H1 (cell line): ENCODE measurements at regions not wholly inside any gene's neighbourhood (a gene's known extent, or its start where the extent isn't known, plus 50 kb on each side); places are given as distances from the start of the nearest gene placed in this dataset.

ENCODE experiments used
- CTCF ChIA-PET: fragments of 300-600 bp; sonication (Branson Sonifier 250); formaldehyde crosslinking; loops from one replicate; lab custom pipeline; 2021; ENCODE audit not compliant: partially characterized antibody; lab: Charles Lee
- POLR2A ChIA-PET: fragments of 300-600 bp; sonication (Branson Sonifier 250); formaldehyde crosslinking; loops from one replicate; lab custom pipeline; 2021; ENCODE audit warnings: inconsistent platforms; ENCODE audit not compliant: partially characterized antibody; lab: Charles Lee
- DNase-seq, 2 experiments: peaks; one replicate each; pipeline versions ENCODE4 v3.0.0 to v3.0.0-alpha.2; 2010 to 2022; ENCODE audit warnings: low spot score in 2 of 2, low read depth in 1 of 2, mixed read lengths in 1 of 2
- FAIRE-seq: peaks from 2 replicates; lab custom pipeline; 2011; peaks lifted over from hg19 to GRCh38; lab: Jason Lieb, UNC
- H2AFZ ChIP-seq: 2 replicates; pipeline ENCODE4 v1.8.1; 2012; ENCODE audit warnings: low read length, inconsistent platforms
- H2AK5ac ChIP-seq: 2 replicates; pipeline ENCODE4 v1.6.1; 2013; ENCODE audit warnings: low read depth, low read length
- H2BK120ac ChIP-seq: replicated peaks from 2 replicates; pipeline ENCODE3; 2013; ENCODE audit warnings: low read depth, low read length, inconsistent platforms
- H2BK12ac ChIP-seq: 2 replicates; pipeline ENCODE4 v1.6.1; 2013; ENCODE audit warnings: low read depth, low read length
- H2BK15ac ChIP-seq: 2 replicates; pipeline ENCODE4 v1.6.1; 2013; ENCODE audit warnings: low read length
- H2BK20ac ChIP-seq: 2 replicates; pipeline ENCODE4 v1.6.1; 2013; ENCODE audit warnings: low read length
- H2BK5ac ChIP-seq: 2 replicates; pipeline ENCODE4 v1.6.1; 2013; ENCODE audit warnings: low read depth, low read length
- H3K14ac ChIP-seq: 2 replicates; pipeline ENCODE4 v1.6.1; 2013; ENCODE audit warnings: inconsistent platforms; ENCODE audit not compliant: insufficient read length
- H3K18ac ChIP-seq: 2 replicates; pipeline ENCODE4 v1.6.1; 2013; ENCODE audit warnings: low read length; ENCODE audit errors: extremely low read depth
- H3K23ac ChIP-seq: 2 replicates; pipeline ENCODE4 v1.6.1; 2013; ENCODE audit warnings: inconsistent platforms; ENCODE audit not compliant: insufficient read length
- H3K23me2 ChIP-seq: 2 replicates; pipeline ENCODE4 v1.6.1; 2013; ENCODE audit warnings: low read depth, low read length
- H3K27ac ChIP-seq: 2 replicates; pipeline ENCODE4 v1.6.1; 2011; ENCODE audit warnings: low read depth, low read length, inconsistent platforms
- H3K27me3 ChIP-seq, 4 experiments: replicated peaks in 1 of 4; 1 replicate in 1 of 4; 2 replicates in 3 of 4; pipeline versions ENCODE4 v1.6.1 to v1.8.1; 2011 to 2013; ENCODE audit warnings: low read length in 3 of 4, mild to moderate bottlenecking in 3 of 4, inconsistent platforms in 2 of 4, mixed read lengths in 2 of 4, moderate library complexity in 1 of 4; ENCODE audit not compliant: control insufficient read depth in 3 of 4, insufficient read depth in 3 of 4; ENCODE audit errors: extremely low read depth in 1 of 4
- H3K36me3 ChIP-seq, 4 experiments: 2 replicates each; pipeline versions ENCODE4 v1.6.1 to v1.8.1; 2011 to 2013; ENCODE audit warnings: mild to moderate bottlenecking in 4 of 4, low read length in 3 of 4, moderate library complexity in 2 of 4, control low read depth in 1 of 4, inconsistent platforms in 1 of 4; ENCODE audit not compliant: insufficient read depth in 4 of 4, control insufficient read depth in 2 of 4
- H3K4ac ChIP-seq: replicated peaks from 2 replicates; pipeline ENCODE3; 2013; ENCODE audit warnings: low read length, low read depth, mixed read lengths, inconsistent platforms; ENCODE audit not compliant: insufficient read length
- H3K4me1 ChIP-seq, 4 experiments: replicated peaks in 1 of 4; 1 replicate in 1 of 4; 2 replicates in 3 of 4; pipeline versions ENCODE4 v1.6.1 to v1.8.1; 2011 to 2013; ENCODE audit warnings: low read length in 3 of 4, inconsistent platforms in 2 of 4, mixed read lengths in 1 of 4; ENCODE audit not compliant: insufficient read depth in 4 of 4, control insufficient read depth in 3 of 4
- H3K4me2 ChIP-seq, 2 experiments: 2 replicates each; pipeline versions ENCODE4 v1.6.1 to v1.8.1; 2011 to 2013; ENCODE audit warnings: low read depth in 2 of 2, low read length in 2 of 2, control low read depth in 1 of 2, inconsistent platforms in 1 of 2, mild to moderate bottlenecking in 1 of 2; ENCODE audit not compliant: insufficient read depth in 1 of 2
- H3K4me3 ChIP-seq, 4 experiments: fragments of 200-600, 300-600 bp in 1 of 4; sonication (generic), shearing (Covaris generic), sonication (Bioruptor Twin) in 1 of 4; 2 replicates each; pipeline versions ENCODE4 v1.5.1 to v1.8.1; 2011 to 2016; ENCODE audit warnings: low read length in 4 of 4, low read depth in 3 of 4, control low read depth in 2 of 4, inconsistent platforms in 2 of 4, mild to moderate bottlenecking in 2 of 4, mixed read lengths in 1 of 4, moderate library complexity in 1 of 4; ENCODE audit not compliant: insufficient read depth in 2 of 4; ENCODE audit errors: extremely low read depth in 1 of 4
- H3K56ac ChIP-seq: replicated peaks from 2 replicates; pipeline ENCODE3; 2013; ENCODE audit warnings: low read depth, mild to moderate bottlenecking, mixed read lengths, low read length, inconsistent platforms; ENCODE audit not compliant: insufficient read length
- H3K79me1 ChIP-seq: 2 replicates; pipeline ENCODE4 v1.6.1; 2013; ENCODE audit warnings: low read depth, low read length, control low read depth
- H3K79me2 ChIP-seq, 2 experiments: 2 replicates each; pipeline versions ENCODE4 v1.6.1 to v1.8.1; 2012 to 2013; ENCODE audit warnings: low read length in 2 of 2, mild to moderate bottlenecking in 2 of 2, inconsistent platforms in 1 of 2; ENCODE audit not compliant: insufficient read depth in 2 of 2, control insufficient read depth in 1 of 2
- H3K9ac ChIP-seq, 4 experiments: replicated peaks in 1 of 4; 1 replicate in 1 of 4; 2 replicates in 3 of 4; pipeline versions ENCODE4 v1.6.1 to v1.8.1; 2011 to 2013; ENCODE audit warnings: low read depth in 3 of 4, low read length in 3 of 4, control low read depth in 2 of 4, mild to moderate bottlenecking in 2 of 4, moderate library complexity in 2 of 4, inconsistent platforms in 1 of 4; ENCODE audit errors: extremely low read depth in 1 of 4
- H3K9me3 ChIP-seq, 2 experiments: 2 replicates each; pipeline versions ENCODE4 v1.6.1 to v1.8.1; 2012 to 2013; ENCODE audit warnings: mild to moderate bottlenecking in 2 of 2, moderate library complexity in 2 of 2, control low read depth in 1 of 2, inconsistent platforms in 1 of 2, low read depth in 1 of 2, low read length in 1 of 2, mixed read lengths in 1 of 2; ENCODE audit not compliant: insufficient read depth in 2 of 2
- H4K20me1 ChIP-seq, 2 experiments: replicated peaks in 1 of 2; 2 replicates each; pipeline versions ENCODE3 to v1.8.1; 2011 to 2013; ENCODE audit warnings: inconsistent platforms in 2 of 2, low read length in 2 of 2, mild to moderate bottlenecking in 1 of 2; ENCODE audit not compliant: insufficient read depth in 2 of 2, control insufficient read depth in 1 of 2
- H4K5ac ChIP-seq: 2 replicates; pipeline ENCODE4 v1.6.1; 2013; ENCODE audit warnings: low read length, low read depth, mixed read lengths, inconsistent platforms; ENCODE audit not compliant: insufficient read length
- H4K8ac ChIP-seq: 2 replicates; pipeline ENCODE4 v1.8.0; 2013; ENCODE audit warnings: mild to moderate bottlenecking, moderate library complexity, low read length, inconsistent platforms; ENCODE audit not compliant: insufficient read depth; ENCODE audit errors: extremely low read depth
- H4K91ac ChIP-seq: replicated peaks from 2 replicates; pipeline ENCODE3; 2013; ENCODE audit warnings: low read length, mixed read lengths, inconsistent platforms; ENCODE audit not compliant: insufficient read length
- ASH2L ChIP-seq: fragments of 200-600, 300-600 bp; sonication (generic); IDR thresholded peaks from one replicate; pipeline ENCODE4 v1.7.1; 2017; ENCODE audit warnings: low read length
- BRCA1 ChIP-seq: IDR thresholded peaks from 2 replicates; pipeline ENCODE4 v1.6.1; 2012; ENCODE audit warnings: low read depth, low read length, improper control_type of control experiment
- CBX5 ChIP-seq: fragments of 300-800, 300-1000 bp; sonication (generic); IDR thresholded peaks from 2 replicates; pipeline ENCODE4 v1.7.1; 2016; ENCODE audit warnings: antibody characterized with exemption, low read length, low read depth
- CHD1 ChIP-seq: IDR thresholded peaks from 2 replicates; pipeline ENCODE4 v1.6.1; 2012; ENCODE audit warnings: low read depth, low read length, improper control_type of control experiment
- GABPA ChIP-seq: IDR thresholded peaks from 2 replicates; pipeline ENCODE4 v1.6.1; 2011; ENCODE audit warnings: mild to moderate bottlenecking, low read length, moderate library complexity, borderline replicate concordance; ENCODE audit not compliant: insufficient read depth
- SIRT6 ChIP-seq: IDR thresholded peaks from one replicate; pipeline ENCODE4 v1.7.1; 2012; ENCODE audit warnings: low read length, inconsistent platforms
- SRF ChIP-seq: IDR thresholded peaks from 2 replicates; pipeline ENCODE4 v1.6.1; 2011; ENCODE audit warnings: mild to moderate bottlenecking, low read depth, low read length, moderate library complexity
- TAF7 ChIP-seq: optimal IDR thresholded peaks from 2 replicates; pipeline ENCODE3; 2011; ENCODE audit warnings: low read depth, mild to moderate bottlenecking, inconsistent platforms, low read length, moderate library complexity, borderline replicate concordance
- WGBS, 2 experiments: shearing (Covaris generic) in 1 of 2; methylation state at CpG; one replicate each; pipeline versions ENCODE4 v1.1.6 to v1.1.7; 2013 to 2015; ENCODE audit warnings: low lambda C conversion rate in 2 of 2, mixed read lengths in 2 of 2, inconsistent platforms in 1 of 2, low coverage in 1 of 2, missing lambda C conversion rate in 1 of 2; ENCODE audit not compliant: insufficient replicate concordance in 2 of 2, insufficient coverage in 1 of 2, insufficient read length in 1 of 2; ENCODE audit errors: extremely low coverage in 1 of 2, missing lambda C conversion rate in 1 of 2; 5-methylcytosine and 5-hydroxymethylcytosine counted together
- TF ChIP-seq, protein P1 (sequence below): IDR thresholded peaks from 2 replicates; pipeline ENCODE4 v1.6.1; 2012; ENCODE audit warnings: low read length, inconsistent platforms
- TF ChIP-seq, protein P2 (sequence below), 3 experiments: IDR thresholded peaks; 1 replicate in 2 of 3; 2 replicates in 1 of 3; pipeline versions ENCODE4 v1.5.1 to v1.6.1; 2011; ENCODE audit warnings: low read length in 3 of 3, mild to moderate bottlenecking in 3 of 3, inconsistent platforms in 2 of 3, low read depth in 1 of 3, moderate library complexity in 1 of 3; ENCODE audit not compliant: insufficient read depth in 1 of 3; ENCODE audit errors: control extremely low read depth in 1 of 3

DNA sequence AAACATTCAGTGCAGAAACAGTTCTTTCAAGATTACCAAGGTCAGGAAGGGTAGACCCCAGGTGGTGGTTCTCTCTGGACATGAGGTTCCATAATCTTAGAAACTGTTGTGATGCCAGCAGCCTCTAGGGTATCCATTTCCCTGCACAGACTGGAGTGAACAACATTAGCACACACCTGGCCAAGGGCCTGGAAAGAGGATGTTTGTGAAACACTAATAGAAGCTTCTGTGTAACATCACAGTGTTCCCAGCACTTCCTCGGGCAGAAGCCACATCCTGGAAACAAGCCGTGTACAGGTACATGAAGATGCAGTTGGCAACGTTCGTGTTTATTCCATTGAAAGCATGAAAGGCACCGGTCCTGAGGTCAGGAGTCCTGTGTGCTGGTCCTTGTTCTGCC is 598.2 kb upstream of the KLF4 start:
- FAIRE-seq: no peak
- CTCF ChIA-PET: interaction anchor here (1.1 to 1.2 kb wide), 2 partner anchors 184 to 601 kb away, joined by 3 to 4 read pairs; no protein-coding TSS in a partner anchor
- POLR2A ChIA-PET: no interaction called here
- TF ChIP-seq ASH2L (no peak), BRCA1 (no peak), SIRT6 (no peak), GABPA (no peak), CBX5 (no peak), CHD1 (no peak), SRF (no peak), TAF7 (no peak)
- TF ChIP-seq, protein P1, sequence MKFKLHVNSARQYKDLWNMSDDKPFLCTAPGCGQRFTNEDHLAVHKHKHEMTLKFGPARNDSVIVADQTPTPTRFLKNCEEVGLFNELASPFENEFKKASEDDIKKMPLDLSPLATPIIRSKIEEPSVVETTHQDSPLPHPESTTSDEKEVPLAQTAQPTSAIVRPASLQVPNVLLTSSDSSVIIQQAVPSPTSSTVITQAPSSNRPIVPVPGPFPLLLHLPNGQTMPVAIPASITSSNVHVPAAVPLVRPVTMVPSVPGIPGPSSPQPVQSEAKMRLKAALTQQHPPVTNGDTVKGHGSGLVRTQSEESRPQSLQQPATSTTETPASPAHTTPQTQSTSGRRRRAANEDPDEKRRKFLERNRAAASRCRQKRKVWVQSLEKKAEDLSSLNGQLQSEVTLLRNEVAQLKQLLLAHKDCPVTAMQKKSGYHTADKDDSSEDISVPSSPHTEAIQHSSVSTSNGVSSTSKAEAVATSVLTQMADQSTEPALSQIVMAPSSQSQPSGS: no peak
- TF ChIP-seq, protein P2, sequence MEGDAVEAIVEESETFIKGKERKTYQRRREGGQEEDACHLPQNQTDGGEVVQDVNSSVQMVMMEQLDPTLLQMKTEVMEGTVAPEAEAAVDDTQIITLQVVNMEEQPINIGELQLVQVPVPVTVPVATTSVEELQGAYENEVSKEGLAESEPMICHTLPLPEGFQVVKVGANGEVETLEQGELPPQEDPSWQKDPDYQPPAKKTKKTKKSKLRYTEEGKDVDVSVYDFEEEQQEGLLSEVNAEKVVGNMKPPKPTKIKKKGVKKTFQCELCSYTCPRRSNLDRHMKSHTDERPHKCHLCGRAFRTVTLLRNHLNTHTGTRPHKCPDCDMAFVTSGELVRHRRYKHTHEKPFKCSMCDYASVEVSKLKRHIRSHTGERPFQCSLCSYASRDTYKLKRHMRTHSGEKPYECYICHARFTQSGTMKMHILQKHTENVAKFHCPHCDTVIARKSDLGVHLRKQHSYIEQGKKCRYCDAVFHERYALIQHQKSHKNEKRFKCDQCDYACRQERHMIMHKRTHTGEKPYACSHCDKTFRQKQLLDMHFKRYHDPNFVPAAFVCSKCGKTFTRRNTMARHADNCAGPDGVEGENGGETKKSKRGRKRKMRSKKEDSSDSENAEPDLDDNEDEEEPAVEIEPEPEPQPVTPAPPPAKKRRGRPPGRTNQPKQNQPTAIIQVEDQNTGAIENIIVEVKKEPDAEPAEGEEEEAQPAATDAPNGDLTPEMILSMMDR (IDR thresholded peaks at IDR 0.05; ENCODE audit: control extremely low read depth in 1 of 3, insufficient read depth in 1 of 3, low read depth in 1 of 3, low read length in 3 of 3): no peak

More for the DNA sequence above, 598.2 kb upstream of the KLF4 start:
- 86% methylated on average over 5 of the region's 5 CpGs; no CpG with 5 or more reads in 1 of the 2 experiments for WGBS, 2 experiments
- no peak for DNase-seq
- Histone ChIP-seq H3K4me2 (no peak overlapping the region), H2BK120ac (no peak overlapping the region), H4K5ac (no peak overlapping the region), H3K14ac (no peak overlapping the region), H3K4ac (no peak overlapping the region), H3K79me2 (no peaks in the 10 kb centered on the region), H4K91ac (no peak overlapping the region), H2AFZ (no peak overlapping the region), H4K8ac (no peak overlapping the region), H2AK5ac (no peak overlapping the region), H3K27me3 (peaks cover 0 to 3% (median 0%) of the 10 kb centered on the region in 4 experiments; a peak in 2 of 7 replicates), H3K27ac (no peak overlapping the region), H2BK12ac (no peak overlapping the region), H3K18ac (no peak overlapping the region), H3K79me1 (no peaks in the 10 kb centered on the region), H3K9ac (no peak overlapping the region), H2BK20ac (no peak overlapping the region), H2BK5ac (no peak overlapping the region), H3K4me1 (peaks cover 2 to 13% (median 7%) of the 10 kb centered on the region in 4 experiments; a peak in 6 of 7 replicates), H4K20me1 (no peaks in the 10 kb centered on the region), H3K23ac (no peak overlapping the region), H3K56ac (no peak overlapping the region), H3K23me2 (no peaks in the 10 kb centered on the region), H3K36me3 (0 out of 8 replicates have a peak, but pooled peaks cover 0 to 2% (median 0%) of the 10 kb centered on the region in 4 experiments), H2BK15ac (no peak overlapping the region; the same call in 1 of the 2 replicates), H3K9me3 (peaks cover 3 to 4% of the 10 kb centered on the region in 2 experiments; a peak in 2 of 4 replicates), H3K4me3 (no peak overlapping the region)
